SH-SY5Y (cell line): ENCODE measurements at regions not wholly inside any gene's neighbourhood (a gene's known extent, or its start where the extent isn't known, plus 50 kb on each side); places are given as distances from the start of the nearest gene placed in this dataset.

ENCODE experiments used
- GATA2 ChIP-seq: IDR thresholded peaks from 2 replicates; pipeline ENCODE4 v1.6.1; 2011; ENCODE audit warnings: mild to moderate bottlenecking, low read depth, low read length
- GATA3 ChIP-seq: IDR thresholded peaks from 2 replicates; pipeline ENCODE4 v1.6.1; 2011; ENCODE audit warnings: low read depth, mild to moderate bottlenecking, low read length, moderate library complexity

GRCh38 chr6:43938178-43939105, 168.4 kb downstream of the VEGFA start:
- TF ChIP-seq GATA3, result no peak
- TF ChIP-seq GATA2, result peak; percentile 67
